Peyer's patch (tissue), 4 donors: ENCODE measurements at regions not wholly inside any gene's neighbourhood (a gene's known extent, or its start where the extent isn't known, plus 50 kb on each side); places are given as distances from the start of the nearest gene placed in this dataset.

Experiments
- DNase-seq, 3 donors: peaks; one replicate each; pipeline ENCODE4 v3.0.0-alpha.2; 2017 to 2019
- H3K27ac ChIP-seq, 4 donors: fragments of 200-600 bp; sonication (generic); one replicate each; pipeline ENCODE4 v1.5.1; 2016 to 2019
- H3K27me3 ChIP-seq, 2 donors: fragments of 200-600 bp; sonication (generic); one replicate each; pipeline ENCODE4 v1.5.1; 2019
- H3K36me3 ChIP-seq, 3 donors: fragments of 200-600 bp; sonication (generic); one replicate each; pipeline ENCODE4 v1.5.1; 2016 to 2019
- H3K4me1 ChIP-seq, 4 donors: fragments of 200-600 bp; sonication (generic); one replicate each; pipeline ENCODE4 v1.5.1; 2016 to 2019
- H3K4me3 ChIP-seq, 4 donors: fragments of 200-600 bp; sonication (generic); 1 replicate in 3 of 4; 2 replicates in 1 of 4; pipeline ENCODE4 v1.5.1; 2016 to 2019; ENCODE audit warnings: mild to moderate bottlenecking in 1 of 4
- H3K9me3 ChIP-seq, 4 donors: fragments of 200-600 bp; sonication (generic); one replicate each; pipeline ENCODE4 v1.5.1; 2016 to 2019; ENCODE audit warnings: mild to moderate bottlenecking in 1 of 4
- CTCF ChIP-seq, 6 experiments: fragments of 450-650 bp in 4 of 6; fragments of 200-600 bp in 2 of 6; sonication (generic) in 1 of 6; IDR thresholded peaks; one replicate each; pipeline ENCODE4 v1.5.1; 2017 to 2019; ENCODE audit warnings: antibody characterized with exemption in 6 of 6, mild to moderate bottlenecking in 3 of 6, moderate library complexity in 1 of 6
- POLR2A ChIP-seq, 2 donors: fragments of 450-650 bp; IDR thresholded peaks; one replicate each; pipeline ENCODE4 v1.5.1; 2017; ENCODE audit warnings: antibody characterized with exemption in 2 of 2, mild to moderate bottlenecking in 2 of 2, moderate library complexity in 2 of 2

- Histone ChIP-seq H3K36me3 (no peaks in the 10 kb centered on the region), H3K4me3 (no peak overlapping the region), H3K9me3 (no peaks in the 10 kb centered on the region), H3K27me3 (no peaks in the 10 kb centered on the region), H3K27ac (no peak overlapping the region), H3K4me1 (no peaks in the 10 kb centered on the region)
- no peak for DNase-seq
- no peak for TF ChIP-seq CTCF (IDR thresholded peaks at IDR 0.05)
- TF ChIP-seq POLR2A (IDR thresholded peaks at IDR 0.05): no peak
Observed at GRCh38 chr2:234732404-234733092, 219.3 kb upstream of the SH3BP4 start.

GRCh38 chr2:234731236-234731635, 220.6 kb upstream of the SH3BP4 start:
- H3K9me3 ChIP-seq: no peaks in the 10 kb centered on the region
- H3K4me1 ChIP-seq: no peaks in the 10 kb centered on the region
- H3K4me3 ChIP-seq: no peak overlapping the region
- TF ChIP-seq POLR2A (IDR thresholded peaks at IDR 0.05) (no peak), CTCF (IDR thresholded peaks at IDR 0.05) (no peak)
- H3K36me3 ChIP-seq: no peaks in the 10 kb centered on the region
- DNase-seq: no peak
- no peak overlapping the region for H3K27ac ChIP-seq
- no peaks in the 10 kb centered on the region for H3K27me3 ChIP-seq

GRCh38 chr2:234730066-234730640, 221.7 kb upstream of the SH3BP4 start:
- TF ChIP-seq CTCF (IDR thresholded peaks at IDR 0.05) (no peak), POLR2A (IDR thresholded peaks at IDR 0.05) (no peak)
- H3K36me3 ChIP-seq: no peaks in the 10 kb centered on the region
- no peak for DNase-seq
- H3K27ac ChIP-seq: no peak overlapping the region
- H3K9me3 ChIP-seq: no peaks in the 10 kb centered on the region
- H3K4me1 ChIP-seq: no peaks in the 10 kb centered on the region
- H3K4me3 ChIP-seq: no peak overlapping the region
- no peaks in the 10 kb centered on the region for H3K27me3 ChIP-seq

- no peaks in the 10 kb centered on the region for H3K4me1 ChIP-seq
- H3K27me3 ChIP-seq: no peaks in the 10 kb centered on the region
- no peak overlapping the region for H3K27ac ChIP-seq
- no peaks in the 10 kb centered on the region for H3K36me3 ChIP-seq
- no peak for DNase-seq
- no peak overlapping the region for H3K4me3 ChIP-seq
- TF ChIP-seq POLR2A (IDR thresholded peaks at IDR 0.05) (no peak), CTCF (IDR thresholded peaks at IDR 0.05) (no peak)
- no peaks in the 10 kb centered on the region for H3K9me3 ChIP-seq
Observed at GRCh38 chr2:234725528-234726264, 226.1 kb upstream of the SH3BP4 start.

- DNase-seq: no peak
- Histone ChIP-seq H3K9me3 (no peaks in the 10 kb centered on the region), H3K4me3 (no peak overlapping the region), H3K27me3 (no peaks in the 10 kb centered on the region), H3K27ac (no peak overlapping the region), H3K36me3 (no peaks in the 10 kb centered on the region), H3K4me1 (no peaks in the 10 kb centered on the region)
- TF ChIP-seq CTCF (IDR thresholded peaks at IDR 0.05): no peak
- no peak for TF ChIP-seq POLR2A (IDR thresholded peaks at IDR 0.05)
Observed at GRCh38 chr2:234724850-234725249, 227.0 kb upstream of the SH3BP4 start.
